K562 (cell line): ENCODE measurements at regions not wholly inside any gene's neighbourhood (a gene's known extent, or its start where the extent isn't known, plus 50 kb on each side); places are given as distances from the start of the nearest gene placed in this dataset.

Experiments
- ADNP ChIP-seq: fragments of 200-800 bp; sonication (Bioruptor generic); IDR thresholded peaks from 2 replicates; pipeline ENCODE4 v1.6.1; 2016; ENCODE audit warnings: missing genetic modification characterization, missing compliant biosample characterization
- EZH2 ChIP-seq: IDR thresholded peaks from 2 replicates; pipeline ENCODE4 v1.6.1; 2012; ENCODE audit warnings: low read depth, mild to moderate bottlenecking, inconsistent platforms, low read length, borderline replicate concordance
- MAFG ChIP-seq: fragments of 450-650 bp; conservative IDR thresholded peaks from 2 replicates; pipeline ENCODE4 v1.6.1; 2016; ENCODE audit warnings: missing genetic modification characterization, missing compliant biosample characterization
- NFIC ChIP-seq: fragments of 450-650 bp; IDR thresholded peaks from 2 replicates; pipeline ENCODE4 v1.6.1; 2017; ENCODE audit warnings: mild to moderate bottlenecking, inconsistent platforms
- POLR2AphosphoS5 ChIP-seq: IDR thresholded peaks from 2 replicates; pipeline ENCODE4 v1.6.1; 2011; ENCODE audit warnings: mild to moderate bottlenecking, low read depth, low read length, moderate library complexity; ENCODE audit not compliant: control insufficient read depth, insufficient read depth
- TAF1 ChIP-seq: IDR thresholded peaks from 2 replicates; pipeline ENCODE4 v1.6.1; 2011; ENCODE audit warnings: mild to moderate bottlenecking, low read length, moderate library complexity; ENCODE audit not compliant: insufficient read depth, control insufficient read depth, severe bottlenecking; ENCODE audit errors: extremely low read depth
- TCF7L2 ChIP-seq: fragments of 150-350 bp; IDR thresholded peaks from 2 replicates; pipeline ENCODE4 v1.6.1; 2016; ENCODE audit warnings: low read depth, mild to moderate bottlenecking, low read length, moderate library complexity
- YY1 ChIP-seq, 3 experiments: IDR thresholded peaks; 2 replicates each; pipeline ENCODE4 v1.6.1; 2011; ENCODE audit warnings: low read length in 2 of 3, mild to moderate bottlenecking in 2 of 3, moderate library complexity in 2 of 3, borderline replicate concordance in 1 of 3, control low read depth in 1 of 3, low read depth in 1 of 3; ENCODE audit not compliant: insufficient read depth in 3 of 3, insufficient replicate concordance in 2 of 3, control insufficient read depth in 1 of 3, insufficient read length in 1 of 3; ENCODE audit errors: extremely low read depth in 1 of 3
- ZNF408 ChIP-seq: fragments of 250-450 bp; sonication (Bioruptor Pico); IDR thresholded peaks from 2 replicates; pipeline ENCODE4 v1.4.0; 2020; ENCODE audit warnings: low read depth, mild to moderate bottlenecking, moderate library complexity
- ZNF644 ChIP-seq: fragments of 200-800 bp; sonication (Bioruptor generic); IDR thresholded peaks from 2 replicates; pipeline ENCODE4 v1.6.1; 2016; ENCODE audit warnings: low read depth, missing genetic modification characterization, missing compliant biosample characterization
- ZNF77 ChIP-seq: fragments of 250-450 bp; sonication (Bioruptor Pico); IDR thresholded peaks from 2 replicates; pipeline ENCODE4 v1.5.0; 2020
- TF ChIP-seq, protein P1 (sequence below), 3 experiments: IDR thresholded peaks in 2 of 3; conservative IDR thresholded peaks in 1 of 3; 2 replicates each; pipeline ENCODE4 v1.5.1; 2011 to 2012; ENCODE audit warnings: low read length in 3 of 3, mild to moderate bottlenecking in 3 of 3, control low read depth in 2 of 3, improper control_type of control experiment in 1 of 3, inconsistent platforms in 1 of 3, low read depth in 1 of 3, mixed read lengths in 1 of 3, moderate library complexity in 1 of 3; ENCODE audit not compliant: insufficient read depth in 2 of 3

DNA sequence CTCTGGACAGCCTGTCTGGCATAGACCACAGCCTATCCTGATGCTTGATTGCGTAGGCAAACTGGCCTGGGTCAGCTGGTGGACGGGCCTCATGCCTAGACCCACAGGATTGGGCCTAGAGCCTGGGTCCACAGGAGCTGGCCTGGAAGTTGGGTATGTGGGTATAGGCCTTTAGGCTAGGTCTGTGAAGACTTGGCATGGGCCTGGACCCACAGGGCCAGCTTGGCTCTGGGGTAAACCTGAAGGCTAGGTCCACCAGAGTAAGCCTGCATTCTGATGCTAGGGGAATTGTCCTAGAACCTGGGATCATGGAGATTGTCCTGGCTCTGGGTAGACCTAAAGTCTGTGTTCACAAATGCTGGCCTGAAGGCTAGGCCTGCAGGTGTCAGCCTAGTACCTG lies 1293.7 kb downstream of the CNTNAP5 start:
- TF ChIP-seq, protein P1, sequence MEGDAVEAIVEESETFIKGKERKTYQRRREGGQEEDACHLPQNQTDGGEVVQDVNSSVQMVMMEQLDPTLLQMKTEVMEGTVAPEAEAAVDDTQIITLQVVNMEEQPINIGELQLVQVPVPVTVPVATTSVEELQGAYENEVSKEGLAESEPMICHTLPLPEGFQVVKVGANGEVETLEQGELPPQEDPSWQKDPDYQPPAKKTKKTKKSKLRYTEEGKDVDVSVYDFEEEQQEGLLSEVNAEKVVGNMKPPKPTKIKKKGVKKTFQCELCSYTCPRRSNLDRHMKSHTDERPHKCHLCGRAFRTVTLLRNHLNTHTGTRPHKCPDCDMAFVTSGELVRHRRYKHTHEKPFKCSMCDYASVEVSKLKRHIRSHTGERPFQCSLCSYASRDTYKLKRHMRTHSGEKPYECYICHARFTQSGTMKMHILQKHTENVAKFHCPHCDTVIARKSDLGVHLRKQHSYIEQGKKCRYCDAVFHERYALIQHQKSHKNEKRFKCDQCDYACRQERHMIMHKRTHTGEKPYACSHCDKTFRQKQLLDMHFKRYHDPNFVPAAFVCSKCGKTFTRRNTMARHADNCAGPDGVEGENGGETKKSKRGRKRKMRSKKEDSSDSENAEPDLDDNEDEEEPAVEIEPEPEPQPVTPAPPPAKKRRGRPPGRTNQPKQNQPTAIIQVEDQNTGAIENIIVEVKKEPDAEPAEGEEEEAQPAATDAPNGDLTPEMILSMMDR (IDR thresholded peaks at IDR 0.05 in 2 of 3, conservative IDR thresholded peaks at IDR 0.05 in 1 of 3; ENCODE audit: insufficient read depth in 2 of 3, low read depth in 1 of 3, low read length in 3 of 3) = no peak
- no peak for TF ChIP-seq ADNP (tag)
- no peak for TF ChIP-seq TCF7L2
- TF ChIP-seq MAFG (tag) = no peak
- no peak for TF ChIP-seq EZH2
- TF ChIP-seq ZNF644 (tag) = no peak
- no peak for TF ChIP-seq POLR2AphosphoS5
- TF ChIP-seq TAF1 = no peak
- TF ChIP-seq ZNF408 (CRISPR knock-in tag) = no peak
- TF ChIP-seq NFIC = no peak
- no peak for TF ChIP-seq ZNF77
- TF ChIP-seq YY1 (IDR thresholded peaks at IDR 0.05; ENCODE audit: borderline replicate concordance in 1 of 3, control insufficient read depth in 1 of 3, extremely low read depth in 1 of 3, insufficient read depth in 3 of 3, insufficient read length in 1 of 3, insufficient replicate concordance in 2 of 3, low read depth in 1 of 3, low read length in 2 of 3) = no peak
